ENCODE measurements at regions not wholly inside any gene's neighbourhood (a gene's known extent, or its start where the extent isn't known, plus 50 kb on each side); places are given as distances from the start of the nearest gene placed in this dataset.

- H3K27ac ChIP-seq (ENCODE audit: low read depth, low read length), result no peak overlapping the region
- H2AFZ ChIP-seq (ENCODE audit: low read length), result no peak overlapping the region
- no peaks in the 10 kb centered on the region for H3K79me2 ChIP-seq (ENCODE audit: insufficient read depth, low read length)
- H3K4me3 ChIP-seq (ENCODE audit: insufficient read depth, low read length), result no peak overlapping the region
- H3K36me3 ChIP-seq (ENCODE audit: insufficient read depth, low read length), result no peaks in the 10 kb centered on the region
- no peaks in the 10 kb centered on the region for H4K20me1 ChIP-seq (ENCODE audit: insufficient read depth, low read length)
- TF ChIP-seq, protein P1, sequence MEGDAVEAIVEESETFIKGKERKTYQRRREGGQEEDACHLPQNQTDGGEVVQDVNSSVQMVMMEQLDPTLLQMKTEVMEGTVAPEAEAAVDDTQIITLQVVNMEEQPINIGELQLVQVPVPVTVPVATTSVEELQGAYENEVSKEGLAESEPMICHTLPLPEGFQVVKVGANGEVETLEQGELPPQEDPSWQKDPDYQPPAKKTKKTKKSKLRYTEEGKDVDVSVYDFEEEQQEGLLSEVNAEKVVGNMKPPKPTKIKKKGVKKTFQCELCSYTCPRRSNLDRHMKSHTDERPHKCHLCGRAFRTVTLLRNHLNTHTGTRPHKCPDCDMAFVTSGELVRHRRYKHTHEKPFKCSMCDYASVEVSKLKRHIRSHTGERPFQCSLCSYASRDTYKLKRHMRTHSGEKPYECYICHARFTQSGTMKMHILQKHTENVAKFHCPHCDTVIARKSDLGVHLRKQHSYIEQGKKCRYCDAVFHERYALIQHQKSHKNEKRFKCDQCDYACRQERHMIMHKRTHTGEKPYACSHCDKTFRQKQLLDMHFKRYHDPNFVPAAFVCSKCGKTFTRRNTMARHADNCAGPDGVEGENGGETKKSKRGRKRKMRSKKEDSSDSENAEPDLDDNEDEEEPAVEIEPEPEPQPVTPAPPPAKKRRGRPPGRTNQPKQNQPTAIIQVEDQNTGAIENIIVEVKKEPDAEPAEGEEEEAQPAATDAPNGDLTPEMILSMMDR (IDR thresholded peaks at IDR 0.05; ENCODE audit: extremely low read depth, low read depth, low read length), result no peak
- H3K9me3 ChIP-seq (ENCODE audit: low read depth, low read length), result no peaks in the 10 kb centered on the region
- H3K4me1 ChIP-seq (ENCODE audit: insufficient read depth, low read length), result no peaks in the 10 kb centered on the region
- H3K4me2 ChIP-seq (ENCODE audit: insufficient read depth, low read length), result no peak overlapping the region
- H3K27me3 ChIP-seq (ENCODE audit: insufficient read depth, low read length), result no peaks in the 10 kb centered on the region
- no peak for DNase-seq (ENCODE audit: insufficient read length, low spot score, missing footprints)
Measured at GRCh38 chr13:56412856-56413255, 727.9 kb upstream of the PRR20A start.

- no peaks in the 10 kb centered on the region for H3K4me1 ChIP-seq (ENCODE audit: insufficient read depth, low read length)
- H2AFZ ChIP-seq (ENCODE audit: low read length), result no peak overlapping the region
- H3K4me2 ChIP-seq (ENCODE audit: insufficient read depth, low read length), result no peak overlapping the region
- H3K27ac ChIP-seq (ENCODE audit: low read depth, low read length), result no peak overlapping the region
- H3K36me3 ChIP-seq (ENCODE audit: insufficient read depth, low read length), result no peaks in the 10 kb centered on the region
- TF ChIP-seq, protein P1 (IDR thresholded peaks at IDR 0.05; ENCODE audit: extremely low read depth, low read depth, low read length), result no peak
- no peak overlapping the region for H3K4me3 ChIP-seq (ENCODE audit: insufficient read depth, low read length)
- H3K9me3 ChIP-seq (ENCODE audit: low read depth, low read length), result no peaks in the 10 kb centered on the region
- no peaks in the 10 kb centered on the region for H4K20me1 ChIP-seq (ENCODE audit: insufficient read depth, low read length)
- DNase-seq (ENCODE audit: insufficient read length, low spot score, missing footprints), result no peak
- no peaks in the 10 kb centered on the region for H3K79me2 ChIP-seq (ENCODE audit: insufficient read depth, low read length)
- no peaks in the 10 kb centered on the region for H3K27me3 ChIP-seq (ENCODE audit: insufficient read depth, low read length)
Measured at GRCh38 chr13:56424246-56424645, 716.5 kb upstream of the PRR20A start.

DNA sequence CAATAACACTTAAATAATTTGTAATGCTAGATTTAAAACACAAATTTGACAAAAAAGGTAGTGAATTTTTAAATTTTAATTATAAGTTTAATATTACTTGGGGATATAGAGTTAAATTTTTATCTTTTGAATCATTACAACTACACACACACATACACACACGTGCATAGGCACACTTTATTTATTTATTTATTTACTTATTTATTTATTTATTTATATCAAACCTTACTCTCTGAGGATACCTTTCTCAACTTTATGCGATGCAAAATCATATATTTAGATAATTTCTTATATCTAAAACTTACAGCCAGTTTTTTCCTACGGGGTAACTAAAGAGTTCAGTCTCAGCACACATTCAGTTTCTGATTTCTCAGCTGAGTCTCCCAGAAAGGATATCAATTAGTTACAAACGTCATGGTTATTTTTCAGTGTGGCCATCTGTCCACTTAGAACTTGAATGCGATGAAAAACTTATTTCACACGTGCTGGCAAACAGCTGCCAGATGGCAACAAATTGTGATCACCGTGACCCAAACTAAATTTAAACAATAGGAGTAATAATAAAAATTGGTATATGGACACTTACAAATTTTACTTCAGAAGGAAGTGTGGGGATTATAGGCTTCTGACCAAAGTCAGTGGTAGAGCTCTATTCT is 683.1 kb upstream of the PRR20A start:
- Histone ChIP-seq H3K4me3 (ENCODE audit: insufficient read depth, low read length) (no peak overlapping the region), H3K4me2 (ENCODE audit: insufficient read depth, low read length) (no peak overlapping the region), H3K27ac (ENCODE audit: low read depth, low read length) (no peak overlapping the region), H3K27me3 (ENCODE audit: insufficient read depth, low read length) (no peaks in the 10 kb centered on the region), H3K9me3 (ENCODE audit: low read depth, low read length) (peaks cover 4% of the 10 kb centered on the region), H3K79me2 (ENCODE audit: insufficient read depth, low read length) (no peaks in the 10 kb centered on the region), H2AFZ (ENCODE audit: low read length) (no peak overlapping the region), H3K4me1 (ENCODE audit: insufficient read depth, low read length) (no peaks in the 10 kb centered on the region), H4K20me1 (ENCODE audit: insufficient read depth, low read length) (no peaks in the 10 kb centered on the region), H3K36me3 (ENCODE audit: insufficient read depth, low read length) (no peaks in the 10 kb centered on the region)
- DNase-seq (ENCODE audit: insufficient read length, low spot score, missing footprints), result no peak
- TF ChIP-seq, protein P1 (IDR thresholded peaks at IDR 0.05; ENCODE audit: extremely low read depth, low read depth, low read length), result no peak

- Histone ChIP-seq H3K27me3 (ENCODE audit: insufficient read depth, low read length) (no peaks in the 10 kb centered on the region), H3K4me2 (ENCODE audit: insufficient read depth, low read length) (no peak overlapping the region), H3K4me1 (ENCODE audit: insufficient read depth, low read length) (no peaks in the 10 kb centered on the region), H3K36me3 (ENCODE audit: insufficient read depth, low read length) (no peaks in the 10 kb centered on the region), H3K27ac (ENCODE audit: low read depth, low read length) (no peak overlapping the region), H4K20me1 (ENCODE audit: insufficient read depth, low read length) (no peaks in the 10 kb centered on the region), H3K9me3 (ENCODE audit: low read depth, low read length) (peaks cover 4% of the 10 kb centered on the region), H3K4me3 (ENCODE audit: insufficient read depth, low read length) (no peak overlapping the region), H2AFZ (ENCODE audit: low read length) (no peak overlapping the region), H3K79me2 (ENCODE audit: insufficient read depth, low read length) (no peaks in the 10 kb centered on the region)
- TF ChIP-seq, protein P1 (IDR thresholded peaks at IDR 0.05; ENCODE audit: extremely low read depth, low read depth, low read length), result no peak
- peak; percentile 1 for DNase-seq (ENCODE audit: insufficient read length, low spot score, missing footprints)
Measured at GRCh38 chr13:56459286-56459685, 681.4 kb upstream of the PRR20A start.

Data from osteoblast (primary cell).